DND-41 (cell line): ENCODE measurements at regions not wholly inside any gene's neighbourhood (a gene's known extent, or its start where the extent isn't known, plus 50 kb on each side); places are given as distances from the start of the nearest gene placed in this dataset.

Experiments
- ATAC-seq: fragments of 200-7000 bp; cut with Tn5 transposase; 3 replicates; pipeline ENCODE4 v1.9.1; 2021; ENCODE audit warnings: low read depth; ENCODE audit not compliant: insufficient read depth
- DNase-seq: peaks from one replicate; pipeline ENCODE4 v3.0.0-alpha.2; 2020
- H2AFZ ChIP-seq: 2 replicates; pipeline ENCODE4 v1.6.0; 2012; ENCODE audit warnings: low read depth, low read length
- H3K27ac ChIP-seq: 2 replicates; pipeline ENCODE4 v1.5.1; 2012; ENCODE audit warnings: low read length, inconsistent platforms
- H3K27me3 ChIP-seq: fragments of 200-600 bp; sonication (generic); 2 replicates; pipeline ENCODE4 v1.6.0; 2012; ENCODE audit warnings: low read length, mild to moderate bottlenecking, inconsistent platforms; ENCODE audit not compliant: insufficient read depth, poor library complexity
- H3K36me3 ChIP-seq: 2 replicates; pipeline ENCODE4 v1.5.1; 2012; ENCODE audit warnings: low read length, inconsistent platforms; ENCODE audit not compliant: insufficient read depth
- H3K4me1 ChIP-seq: 2 replicates; pipeline ENCODE4 v1.5.1; 2012; ENCODE audit warnings: mild to moderate bottlenecking, low read length; ENCODE audit not compliant: insufficient read depth
- H3K4me2 ChIP-seq: 2 replicates; pipeline ENCODE4 v1.6.0; 2012; ENCODE audit warnings: mild to moderate bottlenecking, moderate library complexity, low read length, inconsistent platforms; ENCODE audit not compliant: insufficient read depth
- H3K4me3 ChIP-seq, 2 experiments: fragments of 200-600 bp in 1 of 2; shearing (Covaris generic) in 1 of 2; 2 replicates each; pipeline ENCODE4 v1.5.1; 2012 to 2016; ENCODE audit warnings: inconsistent platforms in 2 of 2, low read length in 2 of 2, mild to moderate bottlenecking in 2 of 2, low read depth in 1 of 2, moderate library complexity in 1 of 2
- H3K79me2 ChIP-seq: 2 replicates; pipeline ENCODE4 v1.6.0; 2012; ENCODE audit warnings: low read length, inconsistent platforms; ENCODE audit not compliant: insufficient read depth
- H3K9ac ChIP-seq: 2 replicates; pipeline ENCODE4 v1.6.0; 2012; ENCODE audit warnings: low read depth, mild to moderate bottlenecking, inconsistent platforms, low read length, moderate library complexity
- H3K9me3 ChIP-seq: 2 replicates; pipeline ENCODE4 v1.5.1; 2012; ENCODE audit warnings: low read length, moderate library complexity, mild to moderate bottlenecking, inconsistent platforms; ENCODE audit not compliant: insufficient read depth, severe bottlenecking
- H4K20me1 ChIP-seq: 2 replicates; pipeline ENCODE4 v1.6.0; 2012; ENCODE audit warnings: low read length; ENCODE audit not compliant: insufficient read depth
- EZH2 ChIP-seq: IDR thresholded peaks from 3 replicates; pipeline ENCODE4 v1.6.1; 2012; ENCODE audit warnings: borderline replicate concordance, low read depth, mild to moderate bottlenecking, moderate library complexity, low read length, inconsistent platforms; ENCODE audit not compliant: severe bottlenecking
- TF ChIP-seq, protein P1 (sequence below): IDR thresholded peaks from 2 replicates; pipeline ENCODE4 v1.5.1; 2012; ENCODE audit warnings: borderline replicate concordance, low read length, moderate library complexity, mild to moderate bottlenecking; ENCODE audit not compliant: poor library complexity, severe bottlenecking; ENCODE audit errors: extremely low read depth

DNA sequence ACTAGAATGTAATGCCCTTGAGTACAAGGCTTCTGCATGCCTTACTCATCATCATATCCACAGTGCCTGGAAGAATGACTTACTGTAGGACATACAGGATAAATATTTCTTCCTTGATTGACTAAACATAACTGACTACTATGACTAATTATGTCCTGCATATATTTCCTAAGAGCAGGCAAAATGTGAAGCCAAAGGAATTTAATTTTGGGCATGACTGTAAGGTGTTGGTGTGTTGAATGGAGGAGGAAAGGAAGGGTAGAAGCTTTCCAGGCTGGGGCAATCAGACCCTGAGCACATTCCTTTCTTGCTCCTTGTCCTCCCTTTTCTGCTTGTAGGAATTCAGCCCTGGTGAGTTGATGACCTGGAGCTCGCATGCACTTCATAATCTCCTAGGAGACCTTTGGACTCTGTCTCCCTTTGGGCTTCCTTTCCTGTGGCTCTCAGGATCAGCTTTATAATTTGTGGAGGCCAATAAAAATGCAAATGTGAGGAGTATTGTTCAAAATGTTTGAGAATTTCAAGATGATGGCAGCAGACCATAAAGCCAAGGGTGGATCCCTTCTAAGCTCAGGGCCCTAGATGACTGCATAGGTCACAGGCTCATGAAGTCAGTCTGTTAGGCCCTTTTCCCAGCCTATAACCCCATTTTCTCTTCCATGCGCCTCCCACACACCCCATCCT lies 174.0 kb downstream of the HMHB1 start:
- Histone ChIP-seq H3K4me2 (no peak overlapping the region), H3K9me3 (no peaks in the 10 kb centered on the region), H3K27ac (no peak overlapping the region), H2AFZ (no peak overlapping the region), H4K20me1 (no peaks in the 10 kb centered on the region), H3K36me3 (no peaks in the 10 kb centered on the region), H3K4me3 (no peak overlapping the region), H3K79me2 (no peaks in the 10 kb centered on the region), H3K9ac (no peak overlapping the region), H3K27me3 (peaks cover 3% of the 10 kb centered on the region), H3K4me1 (no peaks in the 10 kb centered on the region)
- ATAC-seq (no peak), DNase-seq (no peak)
- TF ChIP-seq EZH2 = no peak

DNA sequence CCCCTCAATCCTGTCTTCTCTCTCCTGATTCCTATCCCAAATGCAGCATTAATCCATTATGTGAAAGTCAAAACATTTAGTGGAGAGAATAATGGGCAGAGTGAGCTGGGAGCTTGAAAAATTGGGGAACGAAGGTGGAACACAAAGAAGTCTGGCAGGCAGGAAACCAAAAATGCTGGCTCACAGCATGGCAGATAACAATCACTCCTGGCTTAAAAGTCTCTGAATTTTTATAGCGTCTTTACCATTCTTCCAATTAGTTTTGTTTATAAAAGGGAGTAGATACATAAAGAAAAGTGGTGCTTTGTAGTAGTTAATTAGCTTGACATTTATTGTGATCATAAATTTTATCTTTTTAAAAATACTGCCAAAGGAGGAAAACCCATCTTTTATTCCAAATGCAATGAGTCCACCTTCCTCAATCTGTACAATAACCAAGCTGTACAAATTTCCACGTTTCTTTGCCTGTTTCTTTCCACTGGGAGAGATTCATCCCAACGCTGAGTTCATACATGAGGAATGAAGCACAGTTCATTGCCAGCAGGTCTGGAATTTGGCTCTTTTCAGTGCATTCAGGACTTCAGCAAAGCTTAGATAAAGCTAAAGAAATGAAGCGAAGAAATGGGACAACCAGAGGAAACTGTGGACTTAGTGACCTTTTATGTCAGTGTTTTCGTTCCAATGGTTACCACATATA lies 174.7 kb downstream of the HMHB1 start:
- ATAC-seq (no peak), DNase-seq (no peak)
- H3K36me3 ChIP-seq = no peaks in the 10 kb centered on the region
- no peak for TF ChIP-seq EZH2
- TF ChIP-seq, protein P1, sequence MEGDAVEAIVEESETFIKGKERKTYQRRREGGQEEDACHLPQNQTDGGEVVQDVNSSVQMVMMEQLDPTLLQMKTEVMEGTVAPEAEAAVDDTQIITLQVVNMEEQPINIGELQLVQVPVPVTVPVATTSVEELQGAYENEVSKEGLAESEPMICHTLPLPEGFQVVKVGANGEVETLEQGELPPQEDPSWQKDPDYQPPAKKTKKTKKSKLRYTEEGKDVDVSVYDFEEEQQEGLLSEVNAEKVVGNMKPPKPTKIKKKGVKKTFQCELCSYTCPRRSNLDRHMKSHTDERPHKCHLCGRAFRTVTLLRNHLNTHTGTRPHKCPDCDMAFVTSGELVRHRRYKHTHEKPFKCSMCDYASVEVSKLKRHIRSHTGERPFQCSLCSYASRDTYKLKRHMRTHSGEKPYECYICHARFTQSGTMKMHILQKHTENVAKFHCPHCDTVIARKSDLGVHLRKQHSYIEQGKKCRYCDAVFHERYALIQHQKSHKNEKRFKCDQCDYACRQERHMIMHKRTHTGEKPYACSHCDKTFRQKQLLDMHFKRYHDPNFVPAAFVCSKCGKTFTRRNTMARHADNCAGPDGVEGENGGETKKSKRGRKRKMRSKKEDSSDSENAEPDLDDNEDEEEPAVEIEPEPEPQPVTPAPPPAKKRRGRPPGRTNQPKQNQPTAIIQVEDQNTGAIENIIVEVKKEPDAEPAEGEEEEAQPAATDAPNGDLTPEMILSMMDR = no peak
- H3K27me3 ChIP-seq = peaks cover 3% of the 10 kb centered on the region
- no peak overlapping the region for H3K4me2 ChIP-seq
- no peak overlapping the region for H3K27ac ChIP-seq
- H4K20me1 ChIP-seq = no peaks in the 10 kb centered on the region
- no peak overlapping the region for H2AFZ ChIP-seq
- no peaks in the 10 kb centered on the region for H3K79me2 ChIP-seq
- H3K9me3 ChIP-seq = no peaks in the 10 kb centered on the region
- H3K4me1 ChIP-seq = no peaks in the 10 kb centered on the region
- no peak overlapping the region for H3K9ac ChIP-seq
- no peak overlapping the region for H3K4me3 ChIP-seq

DNA sequence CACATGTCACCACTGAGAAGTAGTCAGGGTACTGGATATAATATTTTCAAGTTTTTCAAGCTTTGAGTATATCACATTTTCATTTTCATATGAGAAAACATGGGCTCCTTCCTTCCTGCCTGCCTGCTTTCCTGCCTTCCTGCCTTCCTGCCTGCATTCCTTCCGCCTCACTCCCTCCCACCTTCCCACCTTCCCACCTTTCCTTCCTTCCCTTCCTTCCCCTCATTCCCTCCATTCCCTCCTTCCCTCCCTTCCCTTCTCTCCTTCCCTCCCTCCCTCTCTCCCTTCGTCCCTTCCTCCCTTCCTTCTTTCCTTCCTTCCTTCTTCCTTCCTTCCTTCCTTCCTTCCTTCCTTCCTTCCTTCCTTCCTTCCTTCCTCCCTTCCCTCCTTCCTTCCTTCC lies 175.3 kb downstream of the HMHB1 start:
- no peak overlapping the region for H3K4me3 ChIP-seq
- H3K4me2 ChIP-seq = no peak overlapping the region
- no peaks in the 10 kb centered on the region for H3K4me1 ChIP-seq
- DNase-seq (no peak), ATAC-seq (no peak)
- peaks cover 3% of the 10 kb centered on the region for H3K27me3 ChIP-seq
- H2AFZ ChIP-seq = no peak overlapping the region
- no peak overlapping the region for H3K9ac ChIP-seq
- H3K9me3 ChIP-seq = no peaks in the 10 kb centered on the region
- H4K20me1 ChIP-seq = no peaks in the 10 kb centered on the region
- no peaks in the 10 kb centered on the region for H3K79me2 ChIP-seq
- H3K36me3 ChIP-seq = no peaks in the 10 kb centered on the region
- TF ChIP-seq, protein P1 = no peak
- no peak for TF ChIP-seq EZH2
- no peak overlapping the region for H3K27ac ChIP-seq

DNA sequence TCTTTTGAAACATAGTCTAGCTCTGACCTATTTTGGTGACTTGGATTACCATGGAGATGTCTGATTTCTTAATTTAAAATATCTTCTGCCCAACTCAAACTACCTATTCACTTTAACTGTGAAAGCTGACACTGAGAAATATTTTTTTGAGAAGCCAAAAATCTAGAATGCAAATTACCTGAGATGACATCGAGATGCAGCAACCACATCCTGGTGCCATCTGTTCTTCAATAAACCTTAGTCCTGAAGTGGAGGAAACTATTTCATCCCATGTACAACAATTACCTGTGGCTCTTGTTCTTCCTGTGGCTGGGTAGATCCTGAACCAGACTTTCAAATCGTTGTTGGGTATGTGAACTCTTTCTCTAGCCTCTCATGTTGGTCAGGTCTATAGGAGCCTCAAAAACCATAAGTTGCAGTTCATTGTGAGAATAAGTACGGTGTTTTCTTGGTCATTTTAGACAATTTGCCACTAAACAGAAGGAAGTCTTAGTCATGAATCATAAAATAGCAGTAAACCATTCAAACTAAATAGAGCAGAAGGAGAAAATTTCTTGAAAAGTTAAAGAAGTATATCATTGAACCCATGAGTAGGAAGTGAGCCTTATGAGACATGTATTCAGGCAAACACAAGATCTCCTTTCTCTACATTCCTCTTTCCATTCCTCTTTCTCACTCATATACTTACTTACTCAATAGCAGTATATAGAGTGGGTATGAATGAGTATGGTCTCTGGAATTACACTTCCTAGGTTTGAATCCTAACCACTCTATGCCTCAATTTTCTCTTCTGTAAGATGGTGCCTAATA lies 176.0 kb downstream of the HMHB1 start:
- H3K79me2 ChIP-seq = no peaks in the 10 kb centered on the region
- no peak overlapping the region for H3K4me3 ChIP-seq
- TF ChIP-seq EZH2 = no peak
- TF ChIP-seq, protein P1 = no peak
- no peaks in the 10 kb centered on the region for H3K9me3 ChIP-seq
- H3K4me2 ChIP-seq = no peak overlapping the region
- no peak for DNase-seq
- H2AFZ ChIP-seq = no peak overlapping the region
- no peaks in the 10 kb centered on the region for H3K36me3 ChIP-seq
- H3K4me1 ChIP-seq = no peaks in the 10 kb centered on the region
- H3K9ac ChIP-seq = no peak overlapping the region
- peaks cover 3% of the 10 kb centered on the region for H3K27me3 ChIP-seq
- no peaks in the 10 kb centered on the region for H4K20me1 ChIP-seq
- no peak for ATAC-seq
- no peak overlapping the region for H3K27ac ChIP-seq
